HCT116 (cell line): ENCODE measurements at regions not wholly inside any gene's neighbourhood (a gene's known extent, or its start where the extent isn't known, plus 50 kb on each side); places are given as distances from the start of the nearest gene placed in this dataset.
A peak's percentile ranks its signal among the peaks of the same experiment; 100 is the strongest.

Source experiments
- ATAC-seq: fragments of 200-7000 bp; cut with Tn5 transposase; 2 replicates; pipeline ENCODE4 v1.9.1; 2020; ENCODE audit warnings: mild to moderate bottlenecking, moderate library complexity
- BruUV-seq: library from RNA; stranded (reverse); fragments of 400-500 nt; replicated peaks from 2 replicates; lab custom pipeline; 2021; lab: Mats Ljungman, UMichigan
- CTCF ChIA-PET: fragments of 300-600 bp; sonication (Branson Sonifier 250); formaldehyde crosslinking; loops from one replicate; lab custom pipeline; 2021; ENCODE audit warnings: antibody characterized with exemption; lab: Charles Lee
- POLR2A ChIA-PET: fragments of 300-600, 350-600 bp; sonication (Branson Sonifier 250); formaldehyde crosslinking; loops from one replicate; lab custom pipeline; 2021; ENCODE audit warnings: antibody characterized with exemption; lab: Charles Lee
- RAD21 ChIA-PET, 2 experiments: fragments of 300-600 bp; sonication (Branson Sonifier 250); formaldehyde crosslinking; loops; one replicate each; lab custom pipeline; 2023; ENCODE audit warnings: low total read pairs in 2 of 2; ENCODE audit not compliant: uncharacterized antibody in 2 of 2, unreplicated experiment in 2 of 2, low non-redundant PET in 1 of 2; lab: Charles Lee
- DNase-seq: peaks from one replicate; pipeline ENCODE4 v3.0.0-alpha.2; 2010; ENCODE audit warnings: low read depth, low spot score
- H2AFZ ChIP-seq: fragments of 200-600 bp; shearing (Covaris generic), sonication (generic); 2 replicates; pipeline ENCODE4 v1.6.1; 2017; ENCODE audit warnings: low read depth, mixed run types, mixed read lengths, antibody characterized with exemption, low read length; ENCODE audit not compliant: poor library complexity, severe bottlenecking
- H3K27ac ChIP-seq: 2 replicates; pipeline ENCODE4 v1.5.1; 2012; ENCODE audit warnings: low read depth, low read length
- H3K27me3 ChIP-seq: fragments of 200-600 bp; sonication (generic); 2 replicates; pipeline ENCODE4 v1.6.1; 2016; ENCODE audit warnings: mixed run types, low read length, mixed read lengths; ENCODE audit not compliant: insufficient read depth
- H3K36me3 ChIP-seq, 2 experiments: fragments of 200-500 bp in 1 of 2; fragments of 200-600 bp in 1 of 2; sonication (Bioruptor generic) in 1 of 2; sonication (generic) in 1 of 2; 2 replicates each; pipeline versions ENCODE4 v1.5.1 to v1.6.1; 2014 to 2016; ENCODE audit warnings: low read length in 2 of 2, inconsistent platforms in 1 of 2, mixed read lengths in 1 of 2, mixed run types in 1 of 2; ENCODE audit not compliant: insufficient read depth in 2 of 2, control insufficient read depth in 1 of 2
- H3K4me1 ChIP-seq, 2 experiments: fragments of 200-600 bp in 1 of 2; sonication (generic) in 1 of 2; 2 replicates each; pipeline versions ENCODE4 v1.5.1 to v1.6.1; 2012 to 2017; ENCODE audit warnings: low read length in 2 of 2, inconsistent platforms in 1 of 2, mild to moderate bottlenecking in 1 of 2, mixed read lengths in 1 of 2, mixed run types in 1 of 2, moderate library complexity in 1 of 2; ENCODE audit not compliant: insufficient read depth in 2 of 2, control insufficient read depth in 1 of 2
- H3K4me2 ChIP-seq: fragments of 200-600 bp; sonication (generic); 2 replicates; pipeline ENCODE4 v1.6.1; 2017; ENCODE audit warnings: mixed run types, low read length, mixed read lengths
- H3K4me3 ChIP-seq, 2 experiments: fragments of 200-600 bp in 1 of 2; sonication (generic) in 1 of 2; replicated peaks in 1 of 2; 2 replicates each; pipeline ENCODE4 v1.5.1; 2011 to 2016; ENCODE audit warnings: low read length in 2 of 2, control low read depth in 1 of 2, low read depth in 1 of 2, mild to moderate bottlenecking in 1 of 2, mixed read lengths in 1 of 2, mixed run types in 1 of 2
- H3K79me2 ChIP-seq: fragments of 200-600 bp; sonication (generic); 2 replicates; pipeline ENCODE4 v1.6.1; 2017; ENCODE audit warnings: mild to moderate bottlenecking, mixed run types, low read length, moderate library complexity, mixed read lengths; ENCODE audit not compliant: insufficient read depth
- H3K9ac ChIP-seq: fragments of 200-600 bp; sonication (generic); 2 replicates; pipeline ENCODE4 v1.6.1; 2016; ENCODE audit warnings: low read length, mixed read lengths
- H3K9me2 ChIP-seq: fragments of 200-600 bp; sonication (generic), shearing (Covaris generic); 2 replicates; pipeline ENCODE4 v1.6.1; 2017; ENCODE audit warnings: mixed run types, mild to moderate bottlenecking, moderate library complexity; ENCODE audit not compliant: insufficient read depth
- H3K9me3 ChIP-seq, 2 experiments: fragments of 200-500 bp in 1 of 2; fragments of 200-600 bp in 1 of 2; sonication (Bioruptor generic) in 1 of 2; sonication (generic) in 1 of 2; 2 replicates each; pipeline ENCODE4 v1.6.1; 2014 to 2017; ENCODE audit warnings: low read length in 2 of 2, mixed read lengths in 2 of 2, inconsistent platforms in 1 of 2, low read depth in 1 of 2, mild to moderate bottlenecking in 1 of 2, mixed run types in 1 of 2, moderate library complexity in 1 of 2; ENCODE audit not compliant: control insufficient read depth in 1 of 2, insufficient read depth in 1 of 2
- H4K20me1 ChIP-seq: fragments of 200-600 bp; sonication (generic), shearing (Covaris generic); 2 replicates; pipeline ENCODE4 v1.6.1; 2017; ENCODE audit warnings: mixed run types, mild to moderate bottlenecking, moderate library complexity; ENCODE audit not compliant: insufficient read depth
- CBX3 ChIP-seq: IDR thresholded peaks from 2 replicates; pipeline ENCODE4 v1.6.1; 2012; ENCODE audit warnings: low read depth
- EZH2phosphoT487 ChIP-seq: fragments of 200-600 bp; IDR thresholded peaks from 2 replicates; pipeline ENCODE4 v1.6.1; 2018; ENCODE audit warnings: antibody characterized with exemption, borderline replicate concordance
- MAX ChIP-seq: IDR thresholded peaks from 2 replicates; pipeline ENCODE4 v1.6.1; 2012
- SRF ChIP-seq: IDR thresholded peaks from 2 replicates; pipeline ENCODE4 v1.6.1; 2012; ENCODE audit warnings: low read depth
- YY1 ChIP-seq: IDR thresholded peaks from 2 replicates; pipeline ENCODE4 v1.6.1; 2011; ENCODE audit warnings: low read length, low read depth, moderate library complexity, mild to moderate bottlenecking; ENCODE audit not compliant: insufficient replicate concordance; ENCODE audit errors: extremely low read depth
- ZNF274 ChIP-seq: fragments of 200-500 bp; sonication (Bioruptor generic); IDR thresholded peaks from 2 replicates; pipeline ENCODE4 v1.6.1; 2014; ENCODE audit warnings: mild to moderate bottlenecking, low read depth, low read length, inconsistent platforms
- intact Hi-C: fragments of 100-400 bp; cut with micrococcal nuclease; formaldehyde crosslinking; loops from 2 replicates; pipeline ENCODE4 v1.10.0; 2022
- TF ChIP-seq, protein P1 (sequence below), 3 experiments: fragments of 200-600 bp in 1 of 3; sonication (generic) in 1 of 3; IDR thresholded peaks in 2 of 3; conservative IDR thresholded peaks in 1 of 3; 2 replicates each; pipeline ENCODE4 v1.5.1; 2012 to 2017; ENCODE audit warnings: low read depth in 2 of 3, low read length in 2 of 3, antibody characterized with exemption in 1 of 3, borderline replicate concordance in 1 of 3, control low read depth in 1 of 3, mild to moderate bottlenecking in 1 of 3, mixed read lengths in 1 of 3, mixed run types in 1 of 3, moderate library complexity in 1 of 3; ENCODE audit not compliant: insufficient read depth in 1 of 3

- ATAC-seq, result no peak
- H3K4me1 ChIP-seq, result no peaks in the 10 kb centered on the region
- CTCF ChIA-PET, result no interaction called here
These were observed 209.0 kb downstream of the LTN1 start for GRCh38 chr21:28783641-28784185.

DNA sequence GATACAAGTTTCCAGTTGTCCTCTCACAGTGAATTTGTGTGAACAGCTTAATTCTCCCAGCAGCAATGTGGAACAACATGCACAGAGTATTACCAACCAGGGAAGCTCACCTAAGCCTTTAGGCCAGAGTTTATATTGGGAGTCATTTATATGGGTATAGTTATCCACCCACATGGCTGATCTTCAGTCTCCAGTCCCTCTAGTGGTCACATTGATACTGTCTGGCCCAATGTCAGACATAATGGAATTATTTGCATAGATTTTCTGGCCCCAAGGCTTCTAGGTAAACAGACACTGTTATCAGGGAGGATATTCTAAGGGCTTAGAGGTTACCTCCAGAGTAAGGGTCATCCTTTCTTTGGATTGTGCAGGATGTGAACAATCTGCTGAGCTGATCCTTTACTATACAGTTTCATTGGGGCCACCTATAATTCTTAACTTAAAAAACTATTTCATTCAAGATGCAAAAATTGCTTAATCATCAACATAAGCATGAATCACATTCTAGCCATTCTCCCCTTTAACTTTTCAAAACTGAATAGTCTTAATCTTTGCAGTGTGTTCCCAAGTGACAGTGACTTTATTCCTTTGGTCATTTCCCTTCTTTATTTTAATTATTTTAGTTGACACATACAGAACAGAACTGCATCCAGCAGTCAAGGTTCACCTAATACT, 210.9 kb downstream of the LTN1 start:
- DNase-seq, result peak; percentile 6
- no peak overlapping the region for H3K27ac ChIP-seq
- peak; percentile 83 for ATAC-seq
- ChIA-PET CTCF (no interaction called here), POLR2A (no interaction called here), RAD21 (no interaction called here)
- H3K27me3 ChIP-seq, result no peaks in the 10 kb centered on the region
- no peaks in the 10 kb centered on the region for H3K36me3 ChIP-seq
- no peaks in the 10 kb centered on the region for H3K9me2 ChIP-seq
- TF ChIP-seq YY1 (no peak), CBX3 (no peak), EZH2phosphoT487 (no peak)
- TF ChIP-seq, protein P1, sequence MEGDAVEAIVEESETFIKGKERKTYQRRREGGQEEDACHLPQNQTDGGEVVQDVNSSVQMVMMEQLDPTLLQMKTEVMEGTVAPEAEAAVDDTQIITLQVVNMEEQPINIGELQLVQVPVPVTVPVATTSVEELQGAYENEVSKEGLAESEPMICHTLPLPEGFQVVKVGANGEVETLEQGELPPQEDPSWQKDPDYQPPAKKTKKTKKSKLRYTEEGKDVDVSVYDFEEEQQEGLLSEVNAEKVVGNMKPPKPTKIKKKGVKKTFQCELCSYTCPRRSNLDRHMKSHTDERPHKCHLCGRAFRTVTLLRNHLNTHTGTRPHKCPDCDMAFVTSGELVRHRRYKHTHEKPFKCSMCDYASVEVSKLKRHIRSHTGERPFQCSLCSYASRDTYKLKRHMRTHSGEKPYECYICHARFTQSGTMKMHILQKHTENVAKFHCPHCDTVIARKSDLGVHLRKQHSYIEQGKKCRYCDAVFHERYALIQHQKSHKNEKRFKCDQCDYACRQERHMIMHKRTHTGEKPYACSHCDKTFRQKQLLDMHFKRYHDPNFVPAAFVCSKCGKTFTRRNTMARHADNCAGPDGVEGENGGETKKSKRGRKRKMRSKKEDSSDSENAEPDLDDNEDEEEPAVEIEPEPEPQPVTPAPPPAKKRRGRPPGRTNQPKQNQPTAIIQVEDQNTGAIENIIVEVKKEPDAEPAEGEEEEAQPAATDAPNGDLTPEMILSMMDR (IDR thresholded peaks at IDR 0.05 in 2 of 3, conservative IDR thresholded peaks at IDR 0.05 in 1 of 3; ENCODE audit: borderline replicate concordance in 1 of 3, insufficient read depth in 1 of 3, low read depth in 2 of 3, low read length in 2 of 3), result peak in 2 of 3 experiments; percentile 65 to 72; a peak in 4 of 6 replicates
- no peaks in the 10 kb centered on the region for H3K79me2 ChIP-seq
- no peak overlapping the region for H3K4me3 ChIP-seq
- no peak overlapping the region for H2AFZ ChIP-seq
- H3K9me3 ChIP-seq, result no peaks in the 10 kb centered on the region
- H4K20me1 ChIP-seq, result no peaks in the 10 kb centered on the region
- intact Hi-C loops, result no loop called here
- no TSS peak for BruUV-seq
- H3K9ac ChIP-seq, result no peak overlapping the region
- no peak overlapping the region for H3K4me2 ChIP-seq
- H3K4me1 ChIP-seq, result no peaks in the 10 kb centered on the region

More at GRCh38 chr21:28783641-28784185, 209.0 kb downstream of the LTN1 start:
- H3K9me2 ChIP-seq, result no peaks in the 10 kb centered on the region
- no peak overlapping the region for H3K9ac ChIP-seq
- RAD21 ChIA-PET, result no interaction called here
- intact Hi-C loops, result no loop called here
- H3K27me3 ChIP-seq, result no peaks in the 10 kb centered on the region
- DNase-seq, result no peak
- POLR2A ChIA-PET, result no interaction called here
- no peaks in the 10 kb centered on the region for H3K9me3 ChIP-seq
- H3K36me3 ChIP-seq, result no peaks in the 10 kb centered on the region
- H4K20me1 ChIP-seq, result no peaks in the 10 kb centered on the region
- no peak overlapping the region for H3K4me2 ChIP-seq
- no peak overlapping the region for H3K4me3 ChIP-seq
- no peak overlapping the region for H2AFZ ChIP-seq
- H3K27ac ChIP-seq, result no peak overlapping the region
- no peaks in the 10 kb centered on the region for H3K79me2 ChIP-seq
- TF ChIP-seq MAX (no peak), ZNF274 (no peak), SRF (no peak)
- BruUV-seq, result no TSS peak
